Neuron (in vitro differentiated cells): ENCODE measurements at regions not wholly inside any gene's neighbourhood (a gene's known extent, or its start where the extent isn't known, plus 50 kb on each side); places are given as distances from the start of the nearest gene placed in this dataset.

Experiments used
- H2AFZ ChIP-seq: one replicate; pipeline ENCODE4 v1.6.1; 2013; ENCODE audit warnings: low read depth, mild to moderate bottlenecking, inconsistent platforms, low read length, moderate library complexity
- H3K27me3 ChIP-seq: one replicate; pipeline ENCODE4 v1.6.1; 2013; ENCODE audit warnings: low read length; ENCODE audit not compliant: insufficient read depth
- H3K36me3 ChIP-seq: one replicate; pipeline ENCODE4 v1.6.1; 2013; ENCODE audit warnings: low read length; ENCODE audit not compliant: insufficient read depth
- H3K4me1 ChIP-seq: one replicate; pipeline ENCODE4 v1.6.1; 2013; ENCODE audit warnings: low read length; ENCODE audit not compliant: insufficient read depth
- H3K4me3 ChIP-seq: 2 replicates; pipeline ENCODE4 v1.5.1; 2013; ENCODE audit warnings: mild to moderate bottlenecking, low read length, moderate library complexity
- H3K9me3 ChIP-seq: one replicate; pipeline ENCODE4 v1.6.1; 2013; ENCODE audit warnings: low read length

DNA sequence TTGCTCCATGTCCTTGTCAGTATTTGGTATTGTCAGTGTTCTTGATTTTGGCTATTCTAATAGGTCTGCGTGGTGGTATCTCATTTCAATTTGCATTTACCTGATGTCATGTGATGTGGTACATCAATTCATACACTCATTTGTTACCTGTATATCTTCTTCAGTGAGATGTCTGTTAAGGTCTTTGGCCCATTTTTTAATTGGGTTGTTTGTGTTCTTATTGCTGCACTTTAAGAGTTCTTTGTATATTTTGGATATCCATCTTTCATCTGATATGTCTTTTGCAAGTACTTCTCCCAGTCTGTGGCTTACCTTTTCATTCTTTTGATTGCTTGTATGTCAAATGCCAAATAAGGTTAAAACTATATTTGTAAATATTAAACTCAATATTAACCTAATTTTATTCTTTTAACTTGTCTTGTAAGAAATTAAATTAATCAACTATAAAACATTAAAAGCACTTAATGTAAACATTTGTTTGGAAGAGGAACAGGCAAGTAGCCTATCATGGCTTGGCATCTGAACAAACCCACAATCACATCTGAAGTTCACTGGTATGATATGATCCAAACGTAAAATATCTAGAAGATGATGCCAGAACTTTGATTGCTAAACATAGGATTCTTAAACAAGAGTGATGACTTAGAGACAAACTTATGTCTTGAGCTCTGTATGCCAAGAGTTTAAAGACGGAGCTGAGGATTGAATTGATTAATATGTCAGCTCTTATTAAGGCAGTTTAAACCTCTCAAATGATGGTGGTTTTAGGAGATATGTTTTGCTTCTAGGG, 587.3 kb downstream of the ANXA1 start:
- no peaks in the 10 kb centered on the region for H3K27me3 ChIP-seq
- H3K4me3 ChIP-seq, result no peak overlapping the region
- no peaks in the 10 kb centered on the region for H3K4me1 ChIP-seq
- no peak overlapping the region for H2AFZ ChIP-seq
- no peaks in the 10 kb centered on the region for H3K9me3 ChIP-seq
- no peaks in the 10 kb centered on the region for H3K36me3 ChIP-seq

DNA sequence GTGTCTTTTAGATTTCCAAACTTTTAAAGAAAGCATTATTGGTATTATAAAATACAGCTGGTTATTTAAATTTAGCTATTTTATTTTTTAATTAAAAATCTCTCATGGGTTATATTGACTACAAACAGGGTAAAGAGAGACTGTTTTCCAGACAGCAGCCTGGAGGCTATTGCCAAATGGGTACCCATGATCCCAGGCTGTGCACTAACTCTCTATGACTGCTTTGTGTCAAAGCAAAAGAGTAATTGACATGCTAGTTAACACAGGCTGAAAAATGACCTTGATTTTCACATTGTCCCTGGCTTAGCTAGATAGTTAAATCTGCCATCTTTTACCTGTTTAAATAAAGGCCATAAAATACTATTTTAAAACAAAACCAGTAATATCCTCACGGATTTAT, 589.7 kb downstream of the ANXA1 start:
- Histone ChIP-seq H2AFZ (no peak overlapping the region), H3K27me3 (no peaks in the 10 kb centered on the region), H3K9me3 (no peaks in the 10 kb centered on the region), H3K36me3 (no peaks in the 10 kb centered on the region), H3K4me1 (no peaks in the 10 kb centered on the region), H3K4me3 (no peak overlapping the region)

DNA sequence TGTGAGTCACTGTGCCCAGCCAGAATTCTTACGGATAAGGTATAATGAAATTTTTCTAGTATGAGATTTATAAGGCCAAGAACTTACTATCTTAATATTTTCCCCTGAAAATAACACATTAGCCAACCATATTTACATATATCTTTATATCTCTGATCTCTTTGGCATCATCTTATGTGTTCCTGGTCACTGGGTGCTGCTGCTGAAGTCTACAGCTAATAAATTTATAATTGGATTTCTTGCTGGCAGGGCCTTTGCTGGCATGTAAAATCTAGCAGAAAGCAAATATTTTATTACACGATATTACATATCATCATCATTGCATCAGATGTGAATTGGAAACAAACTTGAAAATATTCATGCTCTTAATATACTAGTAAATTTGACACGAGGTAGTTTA, 590.7 kb downstream of the ANXA1 start:
- no peaks in the 10 kb centered on the region for H3K4me1 ChIP-seq
- no peaks in the 10 kb centered on the region for H3K36me3 ChIP-seq
- H3K9me3 ChIP-seq, result no peaks in the 10 kb centered on the region
- no peaks in the 10 kb centered on the region for H3K27me3 ChIP-seq
- H3K4me3 ChIP-seq, result no peak overlapping the region
- no peak overlapping the region for H2AFZ ChIP-seq

DNA sequence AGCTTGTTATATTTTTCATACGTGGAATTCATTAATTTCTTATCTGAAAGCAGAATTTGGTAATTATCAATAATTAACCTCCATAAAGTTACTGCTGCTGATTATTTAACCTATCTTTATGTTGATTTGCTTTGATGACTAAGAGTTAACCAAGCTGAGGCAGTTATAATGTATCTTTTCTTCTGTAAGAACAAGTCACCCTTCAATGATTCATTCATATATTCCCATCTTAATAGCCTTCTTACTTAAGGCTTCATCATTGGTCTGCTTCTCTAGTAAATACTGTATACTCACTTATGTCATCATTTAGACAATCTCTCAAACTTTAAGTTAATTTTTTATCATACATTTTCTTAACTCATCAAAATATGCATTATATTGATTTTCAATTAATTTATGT, 592.2 kb downstream of the ANXA1 start:
- H3K4me3 ChIP-seq, result no peak overlapping the region
- no peaks in the 10 kb centered on the region for H3K4me1 ChIP-seq
- no peaks in the 10 kb centered on the region for H3K9me3 ChIP-seq
- H3K36me3 ChIP-seq, result no peaks in the 10 kb centered on the region
- no peaks in the 10 kb centered on the region for H3K27me3 ChIP-seq
- H2AFZ ChIP-seq, result no peak overlapping the region

DNA sequence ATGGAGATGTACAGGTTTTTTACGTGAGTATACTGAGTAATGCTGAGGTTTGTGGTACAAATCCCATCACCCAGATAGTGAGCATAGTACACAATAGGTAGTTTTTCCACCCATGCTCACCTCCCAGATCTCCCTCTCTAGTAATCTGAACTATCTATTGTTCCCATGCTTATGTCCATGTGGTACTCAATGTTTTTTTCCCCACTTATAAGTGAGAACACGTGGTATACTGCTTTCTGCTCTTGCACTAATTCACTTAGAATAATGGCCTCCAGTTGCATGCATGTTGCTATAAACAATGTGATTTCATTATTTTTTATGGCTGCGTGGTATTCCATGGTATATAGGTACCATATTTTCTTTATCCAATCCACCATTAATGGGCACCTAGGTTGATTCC, 593.9 kb downstream of the ANXA1 start:
- H3K9me3 ChIP-seq, result no peaks in the 10 kb centered on the region
- H3K36me3 ChIP-seq, result no peaks in the 10 kb centered on the region
- no peaks in the 10 kb centered on the region for H3K4me1 ChIP-seq
- H3K27me3 ChIP-seq, result no peaks in the 10 kb centered on the region
- no peak overlapping the region for H3K4me3 ChIP-seq
- no peak overlapping the region for H2AFZ ChIP-seq

DNA sequence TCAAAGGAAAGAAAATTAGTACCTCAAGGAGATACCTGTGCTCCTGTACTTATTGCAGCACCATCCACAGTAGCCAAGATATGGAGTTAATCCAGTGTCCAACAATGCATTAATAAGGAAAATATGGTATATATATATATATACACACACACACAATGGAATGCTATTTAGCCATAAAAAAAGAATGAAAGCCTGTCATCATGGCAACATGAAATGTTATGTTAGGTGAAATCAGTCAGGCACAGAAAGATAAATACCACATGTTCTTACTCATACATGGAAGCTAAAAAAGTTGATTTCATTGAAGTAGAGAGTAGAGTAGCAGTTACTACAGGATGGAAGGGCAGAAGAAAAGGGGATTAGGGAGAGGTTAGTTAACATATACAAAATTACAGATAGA, 601.5 kb downstream of the ANXA1 start:
- H3K27me3 ChIP-seq, result no peaks in the 10 kb centered on the region
- no peaks in the 10 kb centered on the region for H3K36me3 ChIP-seq
- no peak overlapping the region for H2AFZ ChIP-seq
- H3K4me1 ChIP-seq, result no peaks in the 10 kb centered on the region
- no peak overlapping the region for H3K4me3 ChIP-seq
- H3K9me3 ChIP-seq, result no peaks in the 10 kb centered on the region

DNA sequence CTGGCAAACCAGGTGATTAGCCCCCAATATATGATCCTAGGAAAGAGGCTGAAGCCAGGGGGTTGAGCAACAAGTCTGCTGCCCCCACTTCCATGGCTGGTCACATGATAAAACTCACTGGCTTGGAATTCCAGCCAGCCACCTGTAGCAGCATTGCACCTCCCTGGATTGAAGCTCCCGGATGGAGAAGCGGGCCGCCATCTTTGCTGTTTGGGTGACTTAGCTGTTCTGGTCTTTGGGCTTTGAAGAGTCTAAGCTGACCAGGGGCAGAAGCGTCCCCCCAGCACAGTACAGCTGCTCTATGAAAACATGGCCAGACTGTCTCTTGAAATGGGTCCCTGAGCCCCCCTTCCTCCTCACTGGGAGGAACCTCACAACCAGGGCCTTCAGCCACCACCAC, 610.2 kb downstream of the ANXA1 start:
- Histone ChIP-seq H3K4me1 (no peaks in the 10 kb centered on the region), H3K4me3 (no peak overlapping the region), H3K9me3 (no peaks in the 10 kb centered on the region), H3K27me3 (no peaks in the 10 kb centered on the region), H2AFZ (no peak overlapping the region), H3K36me3 (no peaks in the 10 kb centered on the region)

DNA sequence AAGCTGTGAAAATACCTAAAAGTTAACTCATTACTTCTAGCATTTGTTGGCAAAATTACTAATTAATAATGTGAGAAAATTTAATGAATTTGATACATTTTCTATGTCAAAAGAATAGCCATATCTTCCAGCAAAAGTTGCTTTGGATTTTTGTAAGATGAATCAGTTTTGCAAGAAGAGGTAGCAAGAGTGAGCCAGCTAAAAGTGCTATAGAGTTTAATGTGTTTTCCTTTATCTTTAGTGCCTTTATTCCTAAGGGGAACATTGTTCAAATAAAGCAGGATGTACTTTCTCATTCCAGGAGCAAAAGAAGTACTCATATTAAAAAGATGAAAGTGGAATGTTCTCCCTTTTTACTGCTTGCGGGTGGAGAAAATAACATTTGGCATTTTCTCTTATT, 622.2 kb downstream of the ANXA1 start:
- no peaks in the 10 kb centered on the region for H3K27me3 ChIP-seq

DNA sequence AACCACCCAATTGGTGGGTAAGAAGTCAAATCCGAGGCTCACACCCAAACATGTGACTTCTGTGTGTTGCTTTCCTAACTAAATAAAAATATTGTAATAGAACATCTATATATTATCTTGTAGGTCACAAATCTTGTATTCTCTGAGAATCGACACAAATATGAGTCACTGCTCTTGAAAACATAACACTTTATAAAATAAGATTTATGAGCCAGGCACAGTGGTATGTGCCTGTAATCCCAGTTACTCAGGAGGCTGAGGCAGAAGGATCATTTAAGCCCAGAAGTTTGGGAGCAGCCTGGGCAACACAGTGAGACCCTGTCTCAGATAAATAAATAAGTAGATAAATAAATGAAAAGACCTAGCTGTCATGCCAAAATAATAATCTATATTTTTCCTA, 624.1 kb downstream of the ANXA1 start:
- H3K4me1 ChIP-seq, result peaks cover 3% of the 10 kb centered on the region
- H2AFZ ChIP-seq, result no peak overlapping the region
- no peak overlapping the region for H3K4me3 ChIP-seq
- no peaks in the 10 kb centered on the region for H3K27me3 ChIP-seq
- no peaks in the 10 kb centered on the region for H3K9me3 ChIP-seq
- no peaks in the 10 kb centered on the region for H3K36me3 ChIP-seq

More for the DNA sequence above, 622.2 kb downstream of the ANXA1 start:
- H3K4me1 ChIP-seq, result peaks cover 3% of the 10 kb centered on the region
- H3K4me3 ChIP-seq, result no peak overlapping the region
- H3K36me3 ChIP-seq, result no peaks in the 10 kb centered on the region
- H2AFZ ChIP-seq, result no peak overlapping the region
- no peaks in the 10 kb centered on the region for H3K9me3 ChIP-seq

DNA sequence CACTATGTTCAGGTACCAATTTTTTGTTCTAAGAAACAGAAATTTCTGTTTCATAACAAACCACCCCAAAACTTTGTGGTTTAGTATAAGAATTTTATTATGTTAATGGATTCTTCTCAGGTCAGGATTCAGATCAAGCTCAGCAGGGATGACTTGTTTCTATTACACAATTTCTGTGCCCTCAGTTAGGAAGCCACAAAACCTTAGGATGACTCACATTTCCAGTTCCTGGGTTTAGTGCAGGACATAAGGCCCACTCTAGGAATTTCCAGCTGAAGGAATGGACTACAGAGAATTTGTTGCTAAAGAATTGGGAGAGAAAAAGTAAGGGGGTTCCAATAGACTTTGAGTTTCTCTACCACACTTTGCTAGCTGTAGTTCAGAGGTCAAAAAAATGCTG, 629.3 kb downstream of the ANXA1 start:
- Histone ChIP-seq H3K36me3 (no peaks in the 10 kb centered on the region), H2AFZ (no peak overlapping the region), H3K9me3 (no peaks in the 10 kb centered on the region), H3K27me3 (no peaks in the 10 kb centered on the region), H3K4me1 (no peaks in the 10 kb centered on the region), H3K4me3 (no peak overlapping the region)

DNA sequence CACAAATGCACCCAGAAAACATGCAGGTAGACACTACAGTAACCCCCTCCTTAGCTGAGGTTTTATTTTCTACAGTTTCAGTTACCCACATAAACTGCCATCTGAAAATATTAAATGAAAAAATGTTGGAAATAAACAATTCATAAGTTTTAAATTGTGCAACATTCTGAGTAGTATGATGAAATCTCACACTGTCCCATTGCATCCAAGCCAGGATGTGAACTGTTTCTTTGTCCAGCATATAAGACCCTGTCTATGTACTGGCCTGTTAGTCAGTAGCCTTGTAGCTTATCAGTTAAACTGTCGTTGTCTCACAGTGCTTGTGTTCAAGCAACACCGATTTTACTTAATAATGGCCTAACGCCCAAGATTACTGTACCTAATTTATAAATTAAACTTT, 630.5 kb downstream of the ANXA1 start:
- H2AFZ ChIP-seq, result no peak overlapping the region
- H3K4me1 ChIP-seq, result peaks cover 2% of the 10 kb centered on the region
- no peaks in the 10 kb centered on the region for H3K36me3 ChIP-seq
- H3K9me3 ChIP-seq, result no peaks in the 10 kb centered on the region
- H3K4me3 ChIP-seq, result no peak overlapping the region
- H3K27me3 ChIP-seq, result no peaks in the 10 kb centered on the region

DNA sequence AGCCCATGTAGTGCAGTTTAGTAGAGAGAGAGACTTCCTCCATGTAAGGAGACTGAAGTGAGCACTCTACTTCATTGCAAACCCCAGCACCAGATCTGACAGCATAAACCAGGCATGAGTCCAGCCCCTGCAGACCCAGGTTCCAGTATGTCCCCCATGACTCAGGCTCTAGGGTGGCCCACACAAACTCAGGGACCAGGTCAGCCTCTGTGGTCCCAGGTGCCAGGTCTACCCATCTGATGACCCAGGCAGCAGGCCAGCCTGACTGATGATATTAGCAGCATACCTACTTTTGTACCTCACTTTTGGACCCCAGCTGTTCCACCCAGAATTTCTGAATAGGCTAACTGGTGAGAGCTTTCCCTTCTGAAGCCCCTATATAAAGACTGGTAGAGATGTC, 647.8 kb downstream of the ANXA1 start:
- no peaks in the 10 kb centered on the region for H3K36me3 ChIP-seq
- no peaks in the 10 kb centered on the region for H3K4me1 ChIP-seq
- no peaks in the 10 kb centered on the region for H3K27me3 ChIP-seq
- no peaks in the 10 kb centered on the region for H3K9me3 ChIP-seq
- no peak overlapping the region for H2AFZ ChIP-seq
- no peak overlapping the region for H3K4me3 ChIP-seq

DNA sequence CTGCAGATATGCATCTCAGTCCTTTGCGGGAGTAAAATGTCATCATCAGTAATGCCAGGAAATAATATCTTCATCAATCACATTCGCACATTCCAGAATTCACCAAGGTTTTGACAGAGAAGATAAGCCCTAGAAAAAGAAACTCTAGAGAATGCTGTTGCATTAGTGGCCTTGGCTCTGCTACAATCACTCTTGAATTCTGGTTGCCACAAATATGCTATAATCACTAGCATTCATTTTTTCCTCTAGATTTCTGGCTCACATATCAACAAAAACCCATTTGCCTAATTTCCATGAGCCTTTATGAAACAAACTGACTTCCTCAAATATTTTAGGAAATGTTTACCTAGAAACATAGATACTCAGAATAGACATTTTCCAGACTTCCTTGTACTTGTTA, 653.4 kb downstream of the ANXA1 start:
- Histone ChIP-seq H3K4me1 (no peaks in the 10 kb centered on the region), H3K4me3 (no peak overlapping the region), H2AFZ (no peak overlapping the region), H3K27me3 (no peaks in the 10 kb centered on the region), H3K9me3 (no peaks in the 10 kb centered on the region), H3K36me3 (no peaks in the 10 kb centered on the region)

DNA sequence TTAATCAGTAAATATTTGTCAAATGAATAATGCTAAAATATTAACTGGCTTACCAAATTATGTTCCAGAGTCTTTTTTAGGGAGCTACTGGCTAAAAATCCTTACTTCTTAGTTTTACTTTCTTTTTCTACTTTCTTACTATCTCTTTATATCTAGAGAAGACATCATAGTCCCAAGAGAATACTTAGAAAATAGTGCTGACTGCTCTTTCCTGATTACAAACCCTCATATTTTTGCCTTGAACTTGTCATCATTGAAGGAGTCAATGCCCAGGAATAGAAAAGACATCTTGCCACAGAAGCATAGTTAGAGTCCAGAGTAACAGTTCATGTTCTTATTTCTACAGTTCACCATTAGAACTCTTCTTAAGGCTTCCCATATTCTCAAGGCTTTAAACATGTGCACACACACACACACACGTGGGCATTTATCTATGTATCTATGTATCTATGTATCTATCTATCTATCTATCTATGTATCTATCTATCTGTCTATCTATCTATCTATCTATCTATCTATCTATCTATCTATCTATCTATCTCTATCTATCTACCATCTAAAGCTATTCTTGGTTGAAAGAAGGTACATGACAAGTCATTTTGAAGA, 654.3 kb downstream of the ANXA1 start:
- H3K9me3 ChIP-seq, result no peaks in the 10 kb centered on the region
- no peak overlapping the region for H2AFZ ChIP-seq
- no peak overlapping the region for H3K4me3 ChIP-seq
- no peaks in the 10 kb centered on the region for H3K27me3 ChIP-seq
- no peaks in the 10 kb centered on the region for H3K4me1 ChIP-seq
- no peaks in the 10 kb centered on the region for H3K36me3 ChIP-seq
